Uterus (tissue), 2 donors: ENCODE measurements at regions not wholly inside any gene's neighbourhood (a gene's known extent, or its start where the extent isn't known, plus 50 kb on each side); places are given as distances from the start of the nearest gene placed in this dataset.

Source experiments
- CTCF ChIP-seq, 4 experiments: fragments of 200-600 bp in 2 of 4; fragments of 450-650 bp in 2 of 4; sonication (generic) in 2 of 4; IDR thresholded peaks; one replicate each; pipeline ENCODE4 v1.5.1; 2016 to 2019; ENCODE audit warnings: antibody characterized with exemption in 4 of 4, mild to moderate bottlenecking in 2 of 4, moderate library complexity in 1 of 4
- POLR2A ChIP-seq, 2 donors: fragments of 450-650 bp; IDR thresholded peaks; one replicate each; pipeline ENCODE4 v1.6.1; 2016; ENCODE audit warnings: antibody characterized with exemption in 2 of 2, mild to moderate bottlenecking in 1 of 2, moderate library complexity in 1 of 2

GRCh38 chr9:86548220-86548619 is 194.0 kb upstream of the TUT7 start:
- TF ChIP-seq CTCF (IDR thresholded peaks at IDR 0.05) (no peak), POLR2A (IDR thresholded peaks at IDR 0.05) (no peak)
